Left colon (tissue), 2 donors: ENCODE measurements at regions not wholly inside any gene's neighbourhood (a gene's known extent, or its start where the extent isn't known, plus 50 kb on each side); places are given as distances from the start of the nearest gene placed in this dataset.

Experiments
- ATAC-seq: fragments of 200-7000 bp; cut with Tn5 transposase; one replicate; pipeline ENCODE4 v1.9.1; 2020; ENCODE audit warnings: mild to moderate bottlenecking, moderate library complexity
- DNase-seq, 2 donors: peaks; one replicate each; pipeline ENCODE4 v3.0.0-alpha.2; 2020
- intact Hi-C, 2 donors: fragments of 100-400 bp; cut with DNase I in 1 of 2; cut with micrococcal nuclease in 1 of 2; formaldehyde crosslinking; loops; one replicate each; pipeline versions ENCODE4 v1.11.2 to v1.14.0; 2022; cut with DNase I, micrococcal nuclease
- donor health status: DM: no; HTN: no; CAD: no.
- donor health status: DM: yes; HTN: yes; CAD: no.

DNA sequence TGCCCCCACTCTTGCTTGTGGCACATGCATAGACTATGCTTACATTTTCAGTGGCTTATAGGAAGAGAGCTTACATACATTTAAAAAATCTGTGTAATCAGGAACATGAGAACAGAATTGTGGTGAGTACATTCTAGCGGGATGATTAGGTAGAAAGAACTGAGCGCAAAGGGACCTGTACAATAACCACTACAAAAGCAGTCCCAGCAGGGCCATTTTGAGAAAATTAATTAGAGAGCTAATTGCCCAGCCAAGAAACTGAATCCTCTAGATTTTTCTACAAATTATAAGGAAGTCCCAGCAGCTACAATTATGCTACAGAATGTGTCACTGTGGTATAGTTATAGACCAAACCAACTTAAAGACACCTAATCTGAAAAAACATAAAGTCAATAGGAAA, 105.6 kb upstream of the TNFAIP3 start:
- no peak for DNase-seq
- no peak for ATAC-seq
- intact Hi-C loops: no loop called here

DNA sequence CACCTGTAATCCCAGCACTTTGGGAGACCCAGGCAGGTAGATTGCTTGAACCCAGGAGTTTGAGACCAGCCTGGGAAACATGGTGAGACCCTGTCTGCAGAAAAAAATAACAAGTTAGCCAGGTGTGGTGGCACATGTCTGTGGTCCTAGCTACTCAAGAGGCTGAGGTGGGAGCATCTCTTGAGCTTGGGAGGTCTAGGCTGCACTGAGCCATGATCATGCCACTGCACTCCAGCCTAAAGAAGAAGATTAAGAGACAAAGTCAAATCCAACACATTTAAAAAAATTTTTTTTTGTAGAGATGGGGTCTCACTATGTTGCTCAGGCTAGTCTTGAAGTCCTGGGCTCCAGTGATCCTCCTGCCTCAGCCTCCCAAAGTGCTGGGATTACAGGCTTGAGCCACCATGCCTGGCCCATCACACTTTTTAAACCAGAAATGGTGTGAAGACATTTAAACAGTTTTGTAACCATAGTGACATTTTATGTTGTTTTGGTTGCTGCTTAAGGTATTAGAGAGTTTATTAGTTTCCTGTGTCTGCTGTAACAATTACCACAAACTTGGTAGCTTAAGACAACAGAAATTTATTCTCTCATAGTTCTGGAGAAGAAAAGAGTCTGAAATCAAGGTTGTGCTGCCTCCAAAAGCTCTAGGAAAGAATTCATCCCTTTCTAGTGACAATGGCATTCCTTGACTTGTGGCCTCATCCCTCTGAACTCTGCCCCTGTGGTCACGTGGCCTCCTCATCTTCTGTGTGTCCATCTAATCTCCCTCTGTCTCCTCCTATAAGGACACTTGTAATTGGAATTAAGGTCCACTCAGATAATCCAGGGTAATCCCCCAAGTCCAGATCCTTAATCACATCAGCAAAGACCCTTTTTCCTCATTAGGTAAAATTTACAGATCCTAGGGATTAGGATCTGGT, 104.6 kb upstream of the TNFAIP3 start:
- intact Hi-C loops: no loop called here
- no peak for ATAC-seq
- no peak for DNase-seq

DNA sequence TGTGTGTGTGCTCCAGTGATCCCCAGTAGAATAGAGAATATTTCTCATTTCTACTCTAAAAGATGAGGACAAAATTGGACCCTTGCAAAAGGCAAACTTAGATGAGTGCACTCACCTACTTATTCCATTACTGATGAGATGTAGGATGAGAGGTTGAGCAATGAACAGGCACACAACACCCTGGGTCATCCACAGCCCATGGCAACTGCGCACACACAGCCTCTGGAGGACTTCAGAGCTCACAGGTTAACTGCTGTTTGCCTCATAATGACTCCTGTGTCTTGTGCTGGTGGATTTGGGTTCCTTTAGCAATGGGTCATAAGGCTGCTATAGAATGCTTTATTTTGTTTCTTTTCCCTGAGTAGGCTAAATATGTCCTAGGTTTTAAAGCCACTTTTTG, 103.6 kb upstream of the TNFAIP3 start:
- ATAC-seq (no peak), DNase-seq (no peak)
- intact Hi-C loops: no loop called here

DNA sequence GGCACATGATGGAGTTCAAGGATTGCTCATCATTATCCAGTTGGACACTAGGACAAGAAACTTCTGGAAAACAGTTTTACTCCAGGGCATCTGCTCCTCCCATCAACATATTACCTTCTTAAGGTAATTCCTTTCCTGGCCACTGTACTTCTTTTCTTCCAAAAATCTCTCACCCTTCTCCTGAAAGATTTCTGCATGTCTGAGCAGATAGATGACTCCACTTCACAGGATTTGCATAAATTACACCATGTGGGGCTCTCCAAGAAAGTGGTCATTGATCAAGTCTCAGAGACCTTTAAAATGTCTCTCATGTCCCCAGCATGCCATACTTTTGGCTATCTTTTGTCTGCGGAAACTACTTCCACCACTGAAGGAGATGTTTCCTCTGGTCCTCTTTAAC, 103.2 kb upstream of the TNFAIP3 start:
- ATAC-seq (no peak), DNase-seq (no peak)
- intact Hi-C loops: no loop called here

DNA sequence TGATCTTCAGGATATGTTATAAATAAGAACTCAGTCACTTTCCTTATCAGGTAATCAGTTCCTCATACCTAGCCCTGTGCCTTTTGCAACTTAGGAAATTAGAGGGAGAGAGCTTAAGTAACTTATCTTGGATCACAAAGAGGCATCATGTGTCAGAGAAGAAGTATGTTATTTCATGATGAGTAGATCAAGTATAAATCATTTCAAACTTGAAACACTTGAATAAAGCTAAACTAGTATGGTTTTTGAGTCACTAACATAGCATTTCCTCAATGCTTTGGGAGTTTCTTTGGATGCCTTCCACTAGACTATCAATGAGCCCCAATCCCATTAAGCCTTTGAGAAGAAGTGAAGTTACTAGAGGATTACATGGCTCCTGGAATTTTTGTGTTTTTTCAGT, 102.6 kb upstream of the TNFAIP3 start:
- no peak for ATAC-seq
- intact Hi-C loops: no loop called here
- DNase-seq: no peak

DNA sequence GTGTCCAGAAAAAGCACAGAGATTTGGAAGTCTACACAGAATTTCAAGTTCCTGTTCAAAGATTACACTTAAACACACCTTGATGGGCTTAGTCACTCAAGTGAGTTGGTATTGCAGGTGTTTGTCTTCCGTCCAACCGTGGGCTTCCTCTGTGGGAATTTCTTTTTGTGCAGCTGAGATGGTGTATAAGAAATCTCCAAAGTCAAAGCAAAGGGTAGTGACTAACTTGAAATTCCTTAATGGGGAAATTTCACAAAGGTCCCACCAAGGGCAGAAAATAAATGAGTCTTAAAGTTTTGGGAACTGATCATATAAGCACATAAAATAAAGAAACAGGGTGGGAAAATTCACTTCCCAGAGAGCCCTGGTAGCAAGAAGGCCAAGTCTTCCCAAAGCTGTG, 102.0 kb upstream of the TNFAIP3 start:
- intact Hi-C loops: no loop called here
- ATAC-seq: no peak
- no peak for DNase-seq

DNA sequence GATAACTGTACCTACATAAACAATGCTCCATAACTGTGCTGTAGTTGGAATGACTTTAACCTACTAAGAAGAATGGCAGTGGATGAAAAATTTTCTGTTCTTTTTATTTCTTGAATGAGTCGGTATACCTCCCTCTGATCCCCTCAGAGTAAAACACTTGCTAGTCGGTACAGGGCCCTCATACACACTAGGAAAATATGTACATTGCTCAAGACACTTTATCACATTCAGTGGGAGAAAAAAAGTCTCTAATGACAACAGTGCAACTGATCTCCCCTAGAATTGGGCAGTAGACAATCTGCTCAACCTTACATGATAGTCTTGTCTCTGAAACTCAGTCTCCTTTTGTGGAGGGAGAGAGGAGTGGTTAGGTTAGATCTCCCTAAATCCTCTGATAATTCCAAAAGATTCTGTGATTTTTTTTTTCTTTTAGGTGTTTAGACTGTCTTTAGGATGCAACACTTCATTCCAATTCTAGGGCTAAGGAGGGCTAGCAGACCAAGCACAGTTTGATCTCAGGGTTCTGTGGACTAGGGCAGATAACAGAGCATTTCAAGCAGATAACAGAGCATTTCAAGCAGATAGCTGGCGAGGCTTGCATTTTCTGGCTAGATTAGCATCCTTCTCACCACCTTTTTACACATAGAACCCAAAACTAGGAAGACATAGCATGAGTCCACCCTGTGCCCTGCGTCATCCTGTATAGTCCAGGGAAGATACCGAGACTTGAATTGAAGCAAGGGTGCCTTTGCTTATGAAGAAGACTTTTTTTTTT, 100.3 kb upstream of the TNFAIP3 start:
- intact Hi-C loops: no loop called here
- DNase-seq (no peak), ATAC-seq (no peak)

DNA sequence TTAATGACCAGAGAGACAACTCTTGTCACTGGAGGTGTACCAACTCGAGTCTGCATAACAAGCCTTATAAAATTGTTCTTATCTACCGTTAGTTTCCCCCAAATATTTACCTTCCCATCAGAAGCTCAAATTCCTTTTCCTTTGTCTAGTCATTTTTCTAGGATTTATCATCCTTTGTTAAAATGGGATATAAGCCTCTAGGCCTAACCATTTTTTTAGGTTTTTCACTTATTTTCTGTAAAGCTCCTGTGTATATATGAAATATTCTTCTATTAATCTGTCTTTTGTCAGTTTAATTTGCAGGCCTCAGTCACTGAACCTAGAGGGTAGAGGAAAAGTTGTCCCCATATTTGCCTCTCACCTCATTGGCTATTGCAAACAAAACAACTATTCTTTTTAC, 99.6 kb upstream of the TNFAIP3 start:
- intact Hi-C loops: no loop called here
- ATAC-seq: no peak

DNA sequence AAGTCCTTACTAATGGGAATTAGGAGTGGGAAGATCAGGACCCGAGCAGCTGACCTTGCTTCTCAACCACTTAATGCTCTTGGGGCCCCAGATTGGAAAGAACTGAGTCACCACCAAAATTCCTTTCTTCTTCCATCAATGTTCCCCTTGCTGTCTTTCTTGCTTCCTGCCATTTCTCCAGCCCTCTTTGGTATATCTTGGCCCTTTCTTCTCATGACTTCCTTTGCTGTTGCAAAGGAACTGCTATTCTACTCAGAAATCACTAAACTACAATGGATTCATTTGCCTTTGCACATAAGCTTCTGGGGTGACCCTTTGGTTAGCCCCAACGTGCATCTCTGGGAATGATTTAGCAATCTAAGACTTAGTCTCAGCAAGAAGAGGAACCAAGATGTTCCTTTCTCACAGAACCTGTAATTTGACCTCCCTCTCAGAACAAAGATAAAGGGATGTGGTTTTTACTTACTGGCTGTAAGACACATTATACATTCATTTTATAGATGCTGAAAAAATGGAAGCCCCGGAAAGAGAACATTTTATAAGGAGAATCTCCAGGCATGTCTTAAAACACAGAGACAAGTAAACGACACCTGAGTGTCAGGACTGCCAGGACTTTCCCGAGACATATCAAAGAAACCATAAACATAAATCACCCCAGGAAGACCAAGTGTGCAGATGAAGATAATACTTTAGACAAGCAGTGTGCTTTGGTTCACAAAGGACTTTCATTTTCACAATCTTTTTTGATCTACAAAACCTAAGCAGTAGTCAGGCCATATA, 99.0 kb upstream of the TNFAIP3 start:
- no peak for DNase-seq
- intact Hi-C loops: no loop called here
- no peak for ATAC-seq

More for the DNA sequence above, 99.6 kb upstream of the TNFAIP3 start:
- no peak for DNase-seq

DNA sequence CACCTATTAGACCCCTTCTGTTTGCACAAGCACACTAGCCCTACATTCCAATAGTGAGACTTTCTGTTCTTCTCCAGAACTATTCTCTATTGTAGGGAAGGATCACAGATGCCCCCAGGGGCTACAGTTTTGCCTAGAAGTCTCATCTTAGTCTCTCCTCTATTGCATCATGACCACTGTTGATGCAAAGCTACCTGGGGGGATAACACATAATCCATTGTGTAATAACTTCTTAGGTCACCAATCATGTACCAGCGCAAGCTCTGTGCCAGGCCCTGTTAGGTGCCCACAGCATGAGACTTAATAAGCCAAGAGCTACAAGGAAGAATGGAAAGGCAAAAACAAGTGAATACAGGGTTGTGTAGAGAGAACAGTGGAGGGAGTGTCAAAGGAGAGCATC, 98.1 kb upstream of the TNFAIP3 start:
- DNase-seq (no peak), ATAC-seq (no peak)
- intact Hi-C loops: no loop called here

DNA sequence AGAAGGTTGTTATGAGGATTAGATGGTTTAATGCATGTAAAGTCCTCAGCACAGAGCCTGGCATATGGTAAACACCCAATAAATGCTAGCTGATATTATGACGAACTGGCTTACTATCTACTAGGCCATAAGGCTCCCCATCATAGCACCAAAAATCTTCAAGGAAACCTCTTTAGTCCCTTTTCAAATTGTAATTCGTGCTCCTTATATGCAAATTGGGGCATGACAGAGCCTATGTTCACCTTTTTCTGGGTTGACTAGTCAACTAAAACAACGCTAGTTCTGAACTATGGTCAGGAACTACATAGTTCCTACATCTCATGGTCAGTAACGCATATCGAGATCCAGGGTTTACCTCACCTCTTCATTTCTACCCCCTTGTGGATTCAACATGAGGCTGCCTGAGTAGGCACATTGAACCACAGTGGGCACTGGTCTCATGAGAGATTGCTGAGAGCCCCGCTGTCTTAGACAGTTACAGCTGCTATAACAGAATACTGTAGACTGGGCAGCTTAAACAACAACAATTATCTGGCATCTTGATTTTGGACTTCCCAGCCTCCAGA, 97.2 kb upstream of the TNFAIP3 start:
- ATAC-seq: no peak
- intact Hi-C loops: no loop called here
- DNase-seq: no peak

DNA sequence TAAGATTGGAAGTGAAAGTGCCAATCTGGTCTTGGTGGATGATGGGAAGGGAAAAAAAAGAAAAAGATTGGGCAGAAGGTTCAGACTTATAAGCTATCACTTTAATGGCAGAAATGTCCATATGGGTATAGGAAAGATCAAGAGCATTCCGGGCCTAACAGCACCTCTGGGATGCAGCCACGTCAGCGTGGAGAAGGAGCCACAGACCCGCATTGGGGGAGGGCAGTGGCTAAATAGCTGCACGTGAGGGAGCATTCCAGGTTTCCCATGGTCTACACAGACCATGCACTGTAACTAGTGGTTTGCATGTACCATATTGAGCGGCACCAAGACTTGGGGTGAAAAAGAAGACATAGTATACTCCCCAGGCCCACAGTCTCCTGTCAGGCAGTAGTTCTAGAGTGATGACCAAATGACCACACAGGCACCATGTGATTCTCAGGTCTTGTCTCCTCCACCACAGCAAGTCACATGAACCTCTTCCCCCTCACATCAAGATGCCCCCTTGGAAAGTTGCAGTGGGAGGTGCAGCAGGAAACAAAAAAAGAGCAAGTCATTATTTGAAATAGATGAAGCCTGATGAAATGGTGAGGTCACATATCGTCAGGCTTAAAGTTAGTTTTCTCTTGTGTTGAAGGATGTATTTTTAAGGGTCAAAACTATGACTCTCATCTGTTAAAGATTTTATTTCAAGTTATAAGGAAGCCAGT, 94.4 kb upstream of the TNFAIP3 start:
- DNase-seq: no peak
- intact Hi-C loops: no loop called here
- ATAC-seq: no peak

DNA sequence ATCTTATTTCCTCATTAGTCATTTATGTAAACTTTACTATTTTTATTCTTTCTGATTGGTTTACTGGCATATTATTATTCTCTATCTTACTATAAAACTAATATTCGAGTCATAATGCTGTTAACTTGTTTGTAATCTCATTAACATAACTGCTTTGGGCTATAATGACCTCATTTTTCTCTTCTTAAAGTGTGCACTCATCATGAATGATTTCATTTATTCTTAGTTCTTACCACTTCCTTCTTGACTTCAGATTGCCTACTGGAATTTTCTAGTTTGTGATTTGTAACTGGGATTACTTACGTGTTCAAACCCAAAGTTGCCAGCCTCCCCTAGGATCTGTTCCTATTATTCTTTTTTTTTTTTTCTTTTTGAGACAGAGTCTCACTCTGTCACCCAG, 91.8 kb upstream of the TNFAIP3 start:
- ATAC-seq (no peak), DNase-seq (no peak)
- intact Hi-C loops: no loop called here

DNA sequence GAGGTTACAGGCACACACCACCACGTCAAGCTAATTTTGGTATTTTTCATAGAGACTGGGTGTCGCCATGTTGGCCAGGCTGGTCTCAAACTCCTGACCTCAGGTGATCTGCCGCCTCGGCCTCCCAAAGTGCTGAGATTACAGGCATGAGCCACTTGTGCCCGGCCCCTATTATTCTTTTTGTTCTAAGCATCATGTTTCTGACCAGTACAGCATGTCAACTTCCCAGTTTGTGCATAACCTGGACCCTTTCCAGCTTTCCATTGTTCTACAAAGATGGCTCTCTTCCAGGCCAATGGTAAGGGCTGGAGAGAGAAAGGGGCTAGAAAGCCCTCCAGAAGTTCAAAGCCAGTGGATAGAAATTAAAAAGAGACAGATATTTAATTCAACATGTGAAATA, 91.3 kb upstream of the TNFAIP3 start:
- DNase-seq: no peak
- intact Hi-C loops: no loop called here
- ATAC-seq: no peak

DNA sequence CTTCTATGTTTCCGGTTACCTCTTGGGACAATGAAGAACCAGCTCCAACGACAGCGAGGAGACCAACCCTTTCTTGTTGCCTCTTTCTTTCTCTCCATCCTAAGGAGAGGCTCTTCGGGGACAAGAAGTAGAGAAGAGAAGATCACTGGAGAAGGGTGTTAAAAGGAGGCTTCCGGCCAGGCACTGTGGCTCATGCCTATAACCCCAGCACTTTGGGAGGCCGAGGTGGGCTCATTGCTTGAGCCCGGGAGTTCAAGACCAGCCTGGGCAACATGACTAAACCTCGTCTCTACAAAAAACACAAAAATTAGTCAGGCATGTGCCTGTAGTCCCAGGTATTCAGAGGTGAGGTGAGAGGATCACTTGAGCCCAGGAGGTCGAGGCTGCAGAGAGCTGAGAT, 90.8 kb upstream of the TNFAIP3 start:
- DNase-seq (no peak), ATAC-seq (no peak)
- intact Hi-C loops: no loop called here

DNA sequence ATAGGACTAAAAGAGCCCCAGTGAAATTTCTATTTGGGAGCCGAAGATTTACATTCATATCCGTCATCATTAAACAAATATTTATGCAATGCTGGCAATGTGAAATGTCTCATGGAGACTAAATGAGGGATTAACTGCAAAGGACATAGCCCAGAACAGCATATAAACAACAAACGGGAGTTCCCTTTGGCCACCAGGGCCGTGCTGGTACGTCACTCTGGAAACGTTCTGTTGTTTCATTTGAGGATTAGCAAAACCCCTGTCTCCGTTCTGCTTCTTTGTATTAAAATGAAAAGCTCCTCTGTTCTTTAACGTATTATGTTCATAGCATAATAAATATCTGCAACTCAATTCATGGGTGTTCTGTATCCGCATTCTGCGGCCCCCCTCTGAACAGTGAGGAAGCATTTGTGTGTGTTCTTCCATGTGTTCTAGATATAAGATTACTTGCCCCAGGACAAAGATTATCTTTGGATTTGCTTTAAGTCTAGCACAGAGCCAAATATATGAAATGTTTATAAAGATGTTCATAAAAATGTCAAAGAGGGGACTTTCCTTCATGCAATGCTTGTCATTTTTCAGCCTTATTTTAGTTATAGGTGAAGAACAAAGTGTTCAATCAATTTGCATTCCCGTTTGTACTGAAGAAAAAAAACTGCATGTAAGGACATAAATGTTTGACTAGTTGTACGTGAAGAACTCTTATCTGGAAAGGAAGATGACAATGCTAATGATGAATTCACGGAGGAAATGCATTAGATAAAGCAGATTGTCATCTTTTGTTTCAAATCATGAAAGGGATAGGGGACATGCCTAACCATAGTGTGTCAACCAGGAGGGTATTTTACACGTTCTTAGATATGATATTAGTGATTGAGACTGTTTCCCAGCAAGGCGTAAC, 90.0 kb upstream of the TNFAIP3 start:
- DNase-seq: no peak
- intact Hi-C loops: no loop called here
- ATAC-seq: no peak

DNA sequence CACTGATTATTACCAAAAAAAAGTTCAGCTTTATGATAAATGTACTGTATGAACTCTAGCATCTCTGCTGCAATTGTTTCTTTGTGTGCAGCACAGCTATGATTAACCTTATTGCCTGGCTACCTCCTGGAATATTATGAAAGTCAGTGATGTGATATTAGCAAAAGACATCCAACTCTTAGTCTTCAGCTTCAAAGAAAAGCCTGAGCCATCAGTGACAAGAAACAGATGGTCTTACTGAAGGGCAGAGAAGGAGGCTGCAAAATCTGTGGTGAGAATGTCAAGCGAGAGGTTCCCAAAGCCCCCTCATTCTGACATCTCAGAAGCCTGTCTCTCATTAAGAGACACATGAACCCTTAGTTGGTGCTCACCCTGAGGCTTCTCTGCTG, 89.4 kb upstream of the TNFAIP3 start:
- no peak for DNase-seq
- ATAC-seq: no peak
- intact Hi-C loops: no loop called here

DNA sequence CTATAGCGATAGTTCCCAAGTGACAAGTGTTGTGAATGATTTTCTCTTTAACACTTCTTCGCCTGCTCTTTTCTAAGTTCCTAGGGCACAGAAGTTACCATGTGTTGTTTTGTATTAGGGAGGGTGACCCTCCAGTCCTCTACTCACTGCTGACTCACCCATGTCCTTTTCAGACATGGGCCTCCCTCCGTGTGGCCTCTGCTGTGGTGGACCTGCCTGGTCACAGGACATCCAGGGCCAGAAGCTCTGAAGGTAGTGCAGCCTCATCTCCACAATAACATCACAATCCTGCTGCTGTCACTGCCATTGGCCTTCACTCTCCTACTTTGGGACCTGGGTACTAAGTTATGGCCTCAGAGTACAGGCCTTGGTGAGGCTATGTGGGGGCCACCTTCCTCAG, 87.1 kb upstream of the TNFAIP3 start:
- DNase-seq (no peak), ATAC-seq (no peak)
- intact Hi-C loops: no loop called here
